H9 (cell line): ENCODE measurements at regions not wholly inside any gene's neighbourhood (a gene's known extent, or its start where the extent isn't known, plus 50 kb on each side); places are given as distances from the start of the nearest gene placed in this dataset.

Source experiments
- DNase-seq: peaks from one replicate; pipeline ENCODE4 v3.0.0-alpha.2; 2017
- H2AFZ ChIP-seq: one replicate; pipeline ENCODE4 v1.6.1; 2013; ENCODE audit warnings: mild to moderate bottlenecking, low read length, control low read depth, moderate library complexity
- H2AK5ac ChIP-seq: 2 replicates; pipeline ENCODE4 v1.6.1; 2013; ENCODE audit warnings: low read length, control low read depth, mixed read lengths; ENCODE audit not compliant: insufficient read length
- H2BK120ac ChIP-seq: one replicate; pipeline ENCODE4 v1.6.1; 2013; ENCODE audit warnings: low read depth, mild to moderate bottlenecking, low read length, control low read depth, inconsistent platforms; ENCODE audit not compliant: poor library complexity, severe bottlenecking
- H2BK12ac ChIP-seq: 2 replicates; pipeline ENCODE4 v1.6.1; 2013; ENCODE audit warnings: low read length, control low read depth, mixed read lengths, low read depth; ENCODE audit not compliant: insufficient read length
- H2BK15ac ChIP-seq: 2 replicates; pipeline ENCODE4 v1.6.1; 2013; ENCODE audit warnings: low read depth, low read length, control low read depth
- H2BK20ac ChIP-seq: one replicate; pipeline ENCODE4 v1.6.1; 2013; ENCODE audit warnings: low read depth, mild to moderate bottlenecking, low read length, control low read depth, inconsistent platforms; ENCODE audit not compliant: poor library complexity, severe bottlenecking
- H2BK5ac ChIP-seq: 2 replicates; pipeline ENCODE4 v1.6.1; 2013; ENCODE audit warnings: low read length, control low read depth, mixed read lengths; ENCODE audit not compliant: insufficient read length
- H3K14ac ChIP-seq: 2 replicates; pipeline ENCODE4 v1.6.1; 2013; ENCODE audit warnings: low read length, control low read depth; ENCODE audit not compliant: insufficient read depth
- H3K18ac ChIP-seq: 2 replicates; pipeline ENCODE4 v1.6.1; 2013; ENCODE audit warnings: low read depth, mild to moderate bottlenecking, mixed read lengths, low read length, control low read depth; ENCODE audit not compliant: insufficient read length
- H3K23ac ChIP-seq: 2 replicates; pipeline ENCODE4 v1.6.1; 2013; ENCODE audit warnings: low read length, control low read depth, mixed read lengths, low read depth; ENCODE audit not compliant: insufficient read length
- H3K23me2 ChIP-seq: 2 replicates; pipeline ENCODE4 v1.6.1; 2013; ENCODE audit warnings: low read depth, mild to moderate bottlenecking, mixed read lengths, low read length, control low read depth; ENCODE audit not compliant: insufficient read length, poor library complexity, severe bottlenecking
- H3K27ac ChIP-seq: 2 replicates; pipeline ENCODE4 v1.5.1; 2013; ENCODE audit warnings: low read length, control low read depth, mixed read lengths, low read depth; ENCODE audit not compliant: insufficient read length
- H3K27me3 ChIP-seq: 2 replicates; pipeline ENCODE4 v1.6.1; 2013; ENCODE audit warnings: low read length, control low read depth, inconsistent platforms; ENCODE audit not compliant: insufficient read depth
- H3K4ac ChIP-seq: 2 replicates; pipeline ENCODE4 v1.6.1; 2013; ENCODE audit warnings: low read depth, mild to moderate bottlenecking, control low read depth, inconsistent platforms, low read length, moderate library complexity
- H3K4me1 ChIP-seq: 2 replicates; pipeline ENCODE4 v1.6.1; 2013; ENCODE audit warnings: low read length, control low read depth, inconsistent platforms; ENCODE audit not compliant: insufficient read depth
- H3K4me2 ChIP-seq: 2 replicates; pipeline ENCODE4 v1.6.1; 2013; ENCODE audit warnings: low read length, control low read depth, mixed read lengths; ENCODE audit not compliant: insufficient read length, insufficient read depth
- H3K56ac ChIP-seq: 2 replicates; pipeline ENCODE4 v1.6.1; 2013; ENCODE audit warnings: low read depth, mild to moderate bottlenecking, mixed read lengths, low read length, control low read depth; ENCODE audit not compliant: insufficient read length
- H3K79me1 ChIP-seq: 2 replicates; pipeline ENCODE4 v1.6.1; 2013; ENCODE audit warnings: low read depth, mild to moderate bottlenecking, moderate library complexity, low read length, control low read depth, inconsistent platforms; ENCODE audit not compliant: insufficient read depth, poor library complexity, severe bottlenecking
- H3K79me2 ChIP-seq: 2 replicates; pipeline ENCODE4 v1.6.1; 2013; ENCODE audit warnings: low read length, control low read depth, inconsistent platforms; ENCODE audit not compliant: insufficient read depth
- H3K9ac ChIP-seq: 2 replicates; pipeline ENCODE4 v1.6.1; 2013; ENCODE audit warnings: low read length, control low read depth, mixed read lengths; ENCODE audit not compliant: insufficient read length; ENCODE audit errors: extremely low read depth
- H3K9me3 ChIP-seq: one replicate; pipeline ENCODE4 v1.6.1; 2013; ENCODE audit warnings: low read depth, low read length, inconsistent platforms; ENCODE audit not compliant: control insufficient read depth
- H3T11ph ChIP-seq: one replicate; pipeline ENCODE4 v1.6.1; 2013; ENCODE audit warnings: mild to moderate bottlenecking, low read length, control low read depth, inconsistent platforms
- H4K20me1 ChIP-seq: one replicate; pipeline ENCODE4 v1.6.1; 2013; ENCODE audit not compliant: control insufficient read depth, insufficient read length, insufficient read depth
- H4K5ac ChIP-seq: 2 replicates; pipeline ENCODE4 v1.6.1; 2013; ENCODE audit warnings: low read depth, mild to moderate bottlenecking, mixed read lengths, low read length, control low read depth; ENCODE audit not compliant: insufficient read length
- H4K8ac ChIP-seq: replicated peaks from 2 replicates; pipeline ENCODE4 v1.6.1; 2013; ENCODE audit warnings: low read length, control low read depth, mixed read lengths, low read depth; ENCODE audit not compliant: insufficient read length
- H4K91ac ChIP-seq: 2 replicates; pipeline ENCODE4 v1.6.1; 2013; ENCODE audit warnings: low read depth, mild to moderate bottlenecking, moderate library complexity, mixed read lengths, low read length, control low read depth; ENCODE audit not compliant: insufficient read length
- H3K27ac Mint-ChIP-seq, 3 experiments: 2 replicates in 2 of 3; 3 replicates in 1 of 3; pipeline ENCODE4 v1.8.0; 2020 to 2021; ENCODE audit warnings: mixed read lengths in 3 of 3, mild to moderate bottlenecking in 1 of 3, moderate library complexity in 1 of 3
- H3K27me3 Mint-ChIP-seq: 2 replicates; pipeline ENCODE4 v1.8.0; 2021; ENCODE audit warnings: low read depth, mild to moderate bottlenecking, moderate library complexity, mixed read lengths
- H3K36me3 Mint-ChIP-seq, 3 experiments: 2 replicates in 2 of 3; 3 replicates in 1 of 3; pipeline ENCODE4 v1.8.0; 2020 to 2021; ENCODE audit warnings: low read depth in 3 of 3, mixed read lengths in 3 of 3; ENCODE audit not compliant: insufficient read depth in 1 of 3
- H3K4me1 Mint-ChIP-seq, 2 experiments: 2 replicates each; pipeline ENCODE4 v1.8.0; 2020; ENCODE audit warnings: mixed read lengths in 2 of 2
- H3K4me3 Mint-ChIP-seq, 2 experiments: 2 replicates in 1 of 2; 3 replicates in 1 of 2; pipeline ENCODE4 v1.8.0; 2020 to 2021; ENCODE audit warnings: mild to moderate bottlenecking in 2 of 2, mixed read lengths in 2 of 2, moderate library complexity in 1 of 2
- H3K9me3 Mint-ChIP-seq, 2 experiments: 2 replicates in 1 of 2; 3 replicates in 1 of 2; pipeline ENCODE4 v1.8.0; 2020; ENCODE audit warnings: mild to moderate bottlenecking in 2 of 2, mixed read lengths in 2 of 2, moderate library complexity in 1 of 2
- CTCF ChIP-seq: fragments of 200-600 bp; sonication (generic); conservative IDR thresholded peaks from 3 replicates; pipeline ENCODE4 v1.8.0; 2021; ENCODE audit warnings: antibody characterized with exemption, mild to moderate bottlenecking
- WGBS: extraction: QIAGEN DNeasy Blood & Tissue Kit; methylation state at CpG from one replicate; pipeline ENCODE4 v1.1.7; 2013; ENCODE audit warnings: missing lambda C conversion rate, low lambda C conversion rate, mixed read lengths; ENCODE audit not compliant: insufficient read length; ENCODE audit errors: extremely low coverage; 5-methylcytosine and 5-hydroxymethylcytosine counted together

- no peaks in the 10 kb centered on the region for H3K9me3 ChIP-seq
- no peaks in the 10 kb centered on the region for H3K23me2 ChIP-seq
- no peak overlapping the region for H2BK15ac ChIP-seq
- no peaks in the 10 kb centered on the region for H3K27me3 Mint-ChIP-seq
- H2AFZ ChIP-seq, result no peak overlapping the region
- H3K56ac ChIP-seq, result no peak overlapping the region
- no peak overlapping the region for H3K18ac ChIP-seq
- no peak overlapping the region for H3K9ac ChIP-seq
- no peaks in the 10 kb centered on the region for H3K4me1 ChIP-seq
- no peak overlapping the region for H4K5ac ChIP-seq
- H2BK20ac ChIP-seq, result no peak overlapping the region
- peaks cover 0 to 5% (median 3%) of the 10 kb centered on the region in 3 experiments; a peak in 1 of 7 replicates for H3K36me3 Mint-ChIP-seq
- no peak for TF ChIP-seq CTCF
- H4K20me1 ChIP-seq, result no peaks in the 10 kb centered on the region
- no peak overlapping the region for H3K4me3 Mint-ChIP-seq
- WGBS, result no CpG with 5 or more reads among the region's 1 CpG
- H3K4me2 ChIP-seq, result no peak overlapping the region
- H4K8ac ChIP-seq, result no peak overlapping the region
- no peak overlapping the region for H3K27ac ChIP-seq
- H3K4me1 Mint-ChIP-seq, result no peaks in the 10 kb centered on the region
- no peaks in the 10 kb centered on the region for H3K79me2 ChIP-seq
- H3K23ac ChIP-seq, result no peak overlapping the region
- H3K27ac Mint-ChIP-seq, result no peak overlapping the region
- H3K9me3 Mint-ChIP-seq, result peaks cover 3 to 6% of the 10 kb centered on the region in 2 experiments; a peak in 3 of 5 replicates
- no peaks in the 10 kb centered on the region for H3K27me3 ChIP-seq
- H2BK120ac ChIP-seq, result no peak overlapping the region
- no peak for DNase-seq
- H3K79me1 ChIP-seq, result no peaks in the 10 kb centered on the region
- no peak overlapping the region for H3K14ac ChIP-seq
- H2BK12ac ChIP-seq, result no peak overlapping the region
- H3T11ph ChIP-seq, result no peak overlapping the region
- H4K91ac ChIP-seq, result no peak overlapping the region
- H3K4ac ChIP-seq, result no peak overlapping the region
- H2AK5ac ChIP-seq, result no peak overlapping the region
- H2BK5ac ChIP-seq, result no peak overlapping the region
These were observed 60.8 kb downstream of the MC4R start for GRCh38 chr18:60311676-60312360.
